ENCODE measurements at regions not wholly inside any gene's neighbourhood (a gene's known extent, or its start where the extent isn't known, plus 50 kb on each side); places are given as distances from the start of the nearest gene placed in this dataset.

- no peaks in the 10 kb centered on the region for H3K79me2 ChIP-seq (replicated peaks; ENCODE audit: insufficient read depth)
- ATAC-seq = no peak
- Mint-ChIP-seq H3K27me3 (ENCODE audit: insufficient read depth, low read depth, poor library complexity) (peaks cover 3% of the 10 kb centered on the region), H3K27ac (no peak overlapping the region), H3K36me3 (ENCODE audit: low read depth) (no peaks in the 10 kb centered on the region), H3K4me1 (no peaks in the 10 kb centered on the region), H3K9me3 (no peaks in the 10 kb centered on the region), H3K4me3 (no peak overlapping the region)
- H2AFZ ChIP-seq = no peak overlapping the region
- H3K27me3 ChIP-seq (ENCODE audit: insufficient read depth) = no peaks in the 10 kb centered on the region
- no peak overlapping the region for H3K4me3 ChIP-seq
- H4K20me1 ChIP-seq (replicated peaks; ENCODE audit: insufficient read depth) = no peaks in the 10 kb centered on the region
- H3K27ac ChIP-seq (ENCODE audit: low read depth) = no peak overlapping the region
- no peak overlapping the region for H3K4me2 ChIP-seq
- TF ChIP-seq STAT1 (IDR thresholded peaks at IDR 0.05; ENCODE audit: unreplicated experiment) = no peak
- no peak for TF ChIP-seq JUNB (IDR thresholded peaks at IDR 0.05; ENCODE audit: unreplicated experiment)
- no peak for TF ChIP-seq CREB1 (CRISPR knock-in tag; IDR thresholded peaks at IDR 0.05; ENCODE audit: low read depth)
- no peak for TF ChIP-seq NANOG (IDR thresholded peaks at IDR 0.05; ENCODE audit: borderline replicate concordance)
- no peak for TF ChIP-seq EZH2 (IDR thresholded peaks at IDR 0.05; ENCODE audit: low read depth, unreplicated experiment)
- TF ChIP-seq REST (IDR thresholded peaks at IDR 0.05; ENCODE audit: unreplicated experiment) = no peak
- TF ChIP-seq POLR2AphosphoS5 (IDR thresholded peaks at IDR 0.05; ENCODE audit: low read depth) = no peak
- no peak for TF ChIP-seq ZNF114 (CRISPR knock-in tag; IDR thresholded peaks at IDR 0.05)
- no peak for TF ChIP-seq EZH2phosphoT487 (IDR thresholded peaks at IDR 0.05; ENCODE audit: unreplicated experiment)
- no peak for TF ChIP-seq ETS1 (IDR thresholded peaks at IDR 0.05)
- no peak for TF ChIP-seq ZNF462 (CRISPR knock-in tag; IDR thresholded peaks at IDR 0.05)
- no peak for TF ChIP-seq CTCF (conservative IDR thresholded peaks at IDR 0.05; ENCODE audit: low read depth in 2 of 2)
- TF ChIP-seq ZNF331 (CRISPR knock-in tag; IDR thresholded peaks at IDR 0.05; ENCODE audit: low read depth) = no peak
- H3K4me1 ChIP-seq (ENCODE audit: insufficient read depth) = no peaks in the 10 kb centered on the region
- H3F3A ChIP-seq (replicated peaks; ENCODE audit: low read depth) = no peaks in the 10 kb centered on the region
- no peaks in the 10 kb centered on the region for H3K36me3 ChIP-seq (ENCODE audit: insufficient read depth)
- H3K9me2 ChIP-seq (ENCODE audit: insufficient read depth) = no peaks in the 10 kb centered on the region
- DNase-seq (ENCODE audit: low spot score) = no peak
Observed at GRCh38 chr2:47984041-47984440, 77.7 kb upstream of the FBXO11 start.

All from GM23338 (cell line).